LHCN-M2 (cell line): ENCODE measurements at regions not wholly inside any gene's neighbourhood (a gene's known extent, or its start where the extent isn't known, plus 50 kb on each side); places are given as distances from the start of the nearest gene placed in this dataset.

Experiments used
- DNase-seq: peaks from one replicate; pipeline ENCODE4 v3.0.0-alpha.2; 2012; ENCODE audit warnings: low read depth

DNA sequence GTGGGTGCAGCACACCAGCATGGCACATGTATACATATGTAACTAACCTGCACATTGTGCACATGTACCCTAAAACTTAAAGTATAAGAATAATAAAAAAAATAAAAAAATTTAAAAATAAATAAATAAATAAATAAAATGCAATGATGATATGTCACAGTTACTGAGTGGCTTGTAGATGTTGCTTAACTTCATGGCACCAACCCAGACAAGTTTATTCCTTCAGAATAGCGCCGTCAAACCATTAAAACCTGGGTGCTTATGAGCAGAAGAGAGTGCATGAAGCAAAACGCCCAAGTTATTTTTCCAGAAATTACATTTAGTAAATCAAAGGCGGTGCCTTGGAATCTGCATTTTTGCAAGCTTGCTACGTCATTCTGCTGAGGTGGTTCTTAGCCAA, 417.9 kb downstream of the AEBP2 start:
- no peak for DNase-seq

DNA sequence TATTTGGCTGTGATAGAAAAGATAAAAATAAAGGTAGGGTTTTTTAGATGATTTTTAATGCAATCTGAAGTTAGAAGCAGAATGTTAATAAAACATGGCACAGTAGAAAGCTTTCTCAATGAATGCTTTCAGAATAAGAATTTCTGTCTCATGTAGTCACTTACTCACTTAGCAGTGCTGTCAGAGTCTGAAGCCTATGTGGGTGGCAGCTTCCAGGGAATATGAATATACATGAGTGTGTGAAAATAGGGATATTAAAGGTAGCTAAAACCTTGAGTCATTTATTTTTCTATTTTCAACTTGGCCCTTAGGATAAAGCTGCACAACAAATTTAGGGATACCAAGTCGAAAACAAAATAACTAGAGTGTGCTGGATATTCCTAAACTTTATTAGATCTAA, 427.9 kb downstream of the AEBP2 start:
- no peak for DNase-seq

DNA sequence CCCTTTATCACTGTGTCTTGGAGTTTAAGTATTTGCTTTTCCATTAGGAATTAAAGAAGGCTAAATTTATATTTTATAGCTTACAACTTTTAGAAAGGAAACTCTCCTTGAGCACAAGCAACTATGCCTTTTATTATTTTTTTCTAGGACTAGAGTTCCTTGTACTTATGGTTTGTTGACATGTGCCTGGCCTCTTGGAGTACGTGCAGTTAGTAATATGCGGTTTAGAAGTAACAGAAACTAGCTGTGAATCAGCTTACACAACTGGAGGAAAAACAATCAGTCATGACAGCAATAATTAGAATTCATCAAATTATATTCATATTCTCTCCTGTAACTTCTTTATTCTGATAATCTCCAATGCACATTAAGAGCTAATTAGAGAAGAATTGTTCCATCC, 428.7 kb downstream of the AEBP2 start:
- peak; percentile 14 for DNase-seq

DNA sequence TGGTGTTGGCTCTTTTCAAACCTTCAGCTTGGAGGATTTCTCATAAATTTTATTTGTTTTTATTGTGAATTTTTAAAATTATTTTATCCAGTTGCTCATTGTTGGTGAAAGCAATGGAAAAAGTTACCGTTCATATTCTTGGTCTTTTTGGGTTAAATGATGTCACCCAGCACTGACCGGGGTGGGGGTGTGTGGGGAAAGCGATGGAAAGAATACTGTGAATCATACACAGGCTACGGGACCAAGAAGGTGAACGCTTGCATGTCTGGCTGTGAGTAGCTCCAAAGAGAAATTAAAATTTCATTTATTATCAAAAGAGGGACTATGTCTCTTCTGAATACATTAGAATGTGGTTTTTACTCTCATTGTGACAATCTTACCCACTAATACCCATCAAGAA, 430.1 kb downstream of the AEBP2 start:
- no peak for DNase-seq

DNA sequence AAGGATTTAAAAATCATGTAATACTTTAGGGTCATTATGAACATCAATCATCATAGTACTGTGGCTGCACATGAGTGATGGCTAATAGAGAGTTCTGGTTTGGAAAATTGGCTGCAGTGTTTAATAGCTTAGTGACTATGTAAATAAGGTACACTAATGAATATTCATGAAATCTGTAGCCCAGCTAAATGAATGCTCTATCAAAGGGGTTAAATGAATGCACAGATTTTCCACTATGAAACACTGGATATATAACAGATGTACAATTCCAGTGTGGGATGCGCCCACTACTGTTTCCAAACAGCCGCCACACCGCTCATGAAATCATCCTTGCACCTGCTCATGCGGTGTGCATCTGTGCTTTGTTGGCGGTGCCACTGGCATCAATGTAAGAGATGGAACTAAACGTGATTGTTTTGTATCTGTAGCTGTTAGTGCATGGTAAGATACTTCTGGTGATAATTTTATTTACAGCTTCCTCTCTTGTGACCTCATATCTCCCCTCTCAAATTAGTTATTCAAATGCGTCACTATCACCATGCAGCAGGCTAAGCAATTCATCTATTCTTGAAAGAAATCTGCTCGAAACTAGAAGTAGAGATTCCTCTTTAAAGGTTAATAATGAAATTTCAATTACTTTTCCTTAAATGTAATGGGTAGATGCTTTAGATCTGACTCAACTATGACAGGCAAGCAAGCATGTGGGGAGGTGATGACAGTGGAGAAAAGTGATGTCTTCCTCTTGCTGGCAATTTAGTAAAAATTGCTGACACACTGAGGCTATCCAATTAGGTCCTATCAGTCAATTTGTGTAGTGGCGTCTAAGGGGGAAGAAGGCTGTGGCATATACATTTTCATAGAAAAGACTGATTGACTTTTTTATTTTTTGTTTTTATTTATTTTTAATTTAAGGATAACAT, 433.6 kb downstream of the AEBP2 start:
- DNase-seq, result no peak

DNA sequence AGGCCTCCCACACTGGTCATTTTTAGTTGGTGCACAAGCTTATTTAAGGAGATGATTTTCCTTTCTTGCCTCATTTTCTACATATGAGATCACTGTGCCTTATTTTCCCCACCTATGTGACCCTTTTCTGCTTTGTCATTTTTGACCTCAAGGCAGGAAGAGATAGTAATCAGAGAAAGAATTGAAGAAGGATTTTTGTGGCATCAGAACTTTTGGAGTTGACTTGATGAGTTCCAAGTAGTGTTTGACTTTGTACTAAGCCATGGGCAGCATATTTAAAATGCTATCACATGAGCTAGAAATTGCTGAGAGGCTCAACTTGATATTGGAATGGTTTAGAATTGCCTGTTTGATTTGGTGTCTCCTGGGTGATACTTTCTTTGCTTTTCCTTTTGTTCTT, 440.8 kb downstream of the AEBP2 start:
- no peak for DNase-seq

DNA sequence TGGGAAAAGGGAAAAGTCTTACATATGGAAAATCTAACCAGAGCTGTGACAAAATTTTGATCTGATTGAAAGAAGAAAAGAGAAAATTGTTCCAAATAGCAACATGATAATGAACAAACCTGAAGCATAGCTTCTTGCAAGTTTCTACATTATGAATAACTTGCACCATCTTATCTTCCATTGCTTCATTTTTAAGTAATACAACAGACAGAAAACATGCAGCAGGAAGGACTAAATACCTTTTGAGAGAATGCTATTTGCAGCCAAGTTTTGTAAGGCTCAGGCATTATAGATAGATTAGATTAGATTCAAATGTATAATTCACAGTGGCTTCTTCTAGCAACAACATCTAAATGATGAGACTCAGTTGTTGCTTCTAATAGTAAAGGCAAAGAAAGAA, 441.4 kb downstream of the AEBP2 start:
- DNase-seq, result no peak

DNA sequence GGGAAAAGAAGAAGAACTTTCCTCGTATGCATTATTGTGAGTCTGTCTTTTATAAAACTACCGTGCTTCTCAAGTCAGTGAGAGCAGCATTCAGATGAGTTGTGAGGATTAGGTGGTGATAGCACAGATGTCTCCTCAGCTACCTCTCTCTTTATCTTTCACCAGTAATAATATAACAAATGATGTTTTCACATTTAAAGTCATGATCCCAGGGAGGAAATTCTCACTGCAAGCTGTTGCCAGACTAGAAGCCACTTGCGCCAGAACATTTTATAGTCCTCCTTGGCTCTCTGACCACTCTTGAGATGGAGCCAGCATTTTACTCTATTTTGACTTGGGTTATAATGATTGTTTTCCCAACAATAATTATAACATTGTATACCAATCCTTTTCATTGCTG, 443.1 kb downstream of the AEBP2 start:
- no peak for DNase-seq

DNA sequence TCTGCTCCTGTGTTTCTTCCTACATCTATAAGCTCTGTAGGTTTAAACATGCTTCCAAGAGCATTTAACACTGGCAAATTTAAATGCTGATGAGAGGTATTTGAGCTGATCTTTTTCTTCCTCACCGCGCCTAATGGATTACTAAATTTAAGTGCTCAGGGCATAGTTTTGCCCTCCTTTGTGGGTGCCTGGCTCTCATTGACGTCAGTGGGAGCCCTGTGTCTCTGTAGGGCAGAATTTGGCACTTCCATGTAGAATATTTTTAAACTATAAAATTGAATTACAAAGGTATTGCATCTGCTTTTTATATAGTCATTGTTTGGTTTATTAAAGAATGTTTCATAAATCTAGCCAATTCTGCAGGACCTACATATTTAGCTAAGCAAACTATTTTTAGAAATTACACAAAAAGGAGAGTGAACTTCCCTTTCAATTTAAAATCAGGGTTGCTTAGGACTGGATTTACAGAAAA, 444.8 kb downstream of the AEBP2 start:
- no peak for DNase-seq

DNA sequence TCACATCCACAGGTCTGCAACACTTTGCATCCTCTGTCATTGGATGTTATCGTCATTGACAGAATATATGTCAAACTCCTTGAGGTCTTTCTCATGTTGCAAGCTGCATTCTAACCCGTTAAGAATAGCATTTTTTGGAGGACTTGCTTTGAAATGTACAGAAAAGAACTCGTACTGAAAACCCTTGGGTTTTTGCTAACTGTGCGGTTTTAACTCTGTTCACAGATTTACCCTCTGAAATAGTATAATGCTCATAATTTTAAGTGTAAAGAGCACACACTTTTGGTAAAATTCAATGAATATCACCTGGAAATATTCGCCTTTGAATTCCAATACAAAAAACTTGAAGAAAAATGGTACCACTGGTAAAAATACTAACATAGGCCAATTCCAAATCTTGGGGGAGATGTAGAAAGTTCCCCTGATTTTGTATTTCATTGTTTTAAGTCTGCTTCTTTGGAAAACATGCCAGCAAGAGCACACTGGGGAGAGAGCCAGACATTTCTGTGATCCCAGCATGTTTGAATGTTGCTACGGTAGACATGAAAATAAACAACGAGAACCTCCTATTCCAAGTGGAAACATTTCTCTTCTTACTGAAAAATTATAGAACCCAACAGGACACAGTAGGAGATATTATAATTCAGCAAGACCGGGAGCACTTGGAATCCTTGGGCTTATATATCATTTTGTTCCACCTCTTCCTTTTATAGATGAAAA, 446.0 kb downstream of the AEBP2 start:
- DNase-seq, result no peak

DNA sequence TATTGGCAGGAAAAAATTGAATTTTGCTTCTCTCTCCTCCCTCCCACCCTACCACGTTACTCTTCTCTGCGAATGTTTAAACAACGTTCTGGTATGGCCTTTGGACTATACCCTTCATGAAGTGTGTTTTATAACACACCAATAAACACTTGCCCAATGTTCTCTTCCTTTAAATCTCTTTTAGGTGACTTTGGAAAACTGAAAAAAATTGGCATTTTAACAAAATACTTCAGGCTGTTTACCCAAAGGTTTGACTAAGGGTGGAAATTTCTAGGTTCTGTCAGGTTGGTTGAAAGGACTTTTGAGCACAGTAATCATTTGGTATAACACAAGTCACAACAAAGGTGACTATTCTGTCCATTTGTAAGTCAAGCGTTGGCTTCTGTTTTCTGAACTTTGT, 446.8 kb downstream of the AEBP2 start:
- no peak for DNase-seq

DNA sequence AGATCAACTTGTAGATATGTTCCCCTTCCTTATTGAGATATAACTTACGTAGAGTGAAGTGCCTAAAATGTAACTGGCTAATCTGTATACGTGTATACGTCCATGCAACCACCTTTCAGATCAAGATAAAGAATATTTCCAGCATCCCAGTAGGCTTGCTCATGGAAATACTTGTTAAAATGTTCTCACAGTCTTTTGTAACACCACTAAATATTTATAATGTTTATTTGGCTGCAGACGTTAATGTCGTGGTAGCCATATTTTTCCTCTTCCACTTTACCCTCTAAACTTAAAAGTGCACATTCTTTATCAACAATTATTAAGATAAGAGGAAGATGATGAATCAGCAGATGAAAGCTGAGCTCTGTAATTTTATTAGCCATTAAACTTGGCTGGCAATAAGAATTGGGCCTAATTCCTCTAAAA, 447.4 kb downstream of the AEBP2 start:
- DNase-seq, result no peak

DNA sequence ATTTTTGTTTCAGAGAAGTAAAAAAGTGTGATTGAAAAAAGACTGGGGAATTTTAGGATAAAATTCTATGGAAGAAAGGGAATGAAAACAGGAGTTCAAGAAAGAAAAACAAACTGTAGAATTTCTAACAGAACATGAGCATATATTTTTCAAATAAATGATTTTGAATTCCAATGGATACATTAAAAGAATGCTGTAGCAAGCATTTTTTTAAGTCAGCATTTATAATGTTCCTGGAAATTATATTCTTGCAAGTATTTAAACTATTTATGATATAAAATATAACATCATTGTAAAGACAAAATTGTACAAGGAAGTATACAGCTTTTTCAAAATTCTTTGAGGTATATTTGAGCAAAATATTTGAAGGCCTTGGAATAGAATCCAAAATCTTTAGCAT, 450.7 kb downstream of the AEBP2 start:
- no peak for DNase-seq

DNA sequence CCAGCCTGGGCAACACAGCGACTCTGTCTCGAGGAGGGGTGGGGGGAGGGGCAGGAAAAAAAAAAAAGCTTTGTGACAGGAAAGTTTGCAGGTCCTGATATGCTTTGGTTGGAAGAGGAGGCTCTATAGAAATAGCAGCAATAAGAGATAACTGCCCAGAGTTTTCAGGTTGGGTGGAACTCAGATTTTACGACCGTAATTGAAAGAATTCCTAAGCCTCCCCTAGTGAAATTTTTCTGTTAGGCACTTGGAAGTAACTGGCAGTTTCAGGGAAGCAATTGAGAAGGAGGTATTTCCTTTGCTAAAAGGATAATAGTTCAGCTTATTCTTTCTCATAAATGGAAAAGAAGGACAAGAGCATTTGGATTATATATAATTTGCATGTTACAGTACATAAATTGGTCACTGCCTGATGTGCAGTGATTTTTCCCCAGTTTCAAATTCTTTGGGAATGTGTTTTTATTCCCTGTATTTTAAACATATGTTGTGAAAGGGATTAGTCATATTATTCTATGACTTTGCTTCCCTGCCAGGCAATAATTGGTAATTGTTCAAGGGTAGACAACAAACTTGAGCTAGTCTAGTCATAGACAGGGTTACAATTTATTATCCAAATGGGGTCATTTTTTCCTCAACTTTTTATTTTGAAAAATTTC, 452.8 kb downstream of the AEBP2 start:
- DNase-seq, result no peak

DNA sequence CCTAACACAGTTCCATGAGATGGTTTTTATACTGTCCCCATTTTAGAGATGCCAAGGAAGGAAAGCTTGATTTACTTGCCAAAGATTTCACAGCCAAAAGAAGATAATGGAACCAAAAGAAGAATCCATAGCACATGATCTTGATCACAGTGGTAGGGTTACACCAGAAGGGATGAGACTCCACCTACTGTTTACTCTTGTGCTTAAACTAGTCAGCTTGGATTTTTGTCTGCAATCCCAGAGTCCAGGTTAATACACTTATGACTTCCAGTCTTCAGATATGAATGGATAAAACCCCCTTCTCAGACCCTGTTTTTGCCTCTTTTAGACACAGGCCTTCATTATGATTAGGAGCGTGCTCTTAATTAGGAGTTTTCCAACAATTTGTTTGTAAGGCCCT, 454.2 kb downstream of the AEBP2 start:
- peak; percentile 41 for DNase-seq

DNA sequence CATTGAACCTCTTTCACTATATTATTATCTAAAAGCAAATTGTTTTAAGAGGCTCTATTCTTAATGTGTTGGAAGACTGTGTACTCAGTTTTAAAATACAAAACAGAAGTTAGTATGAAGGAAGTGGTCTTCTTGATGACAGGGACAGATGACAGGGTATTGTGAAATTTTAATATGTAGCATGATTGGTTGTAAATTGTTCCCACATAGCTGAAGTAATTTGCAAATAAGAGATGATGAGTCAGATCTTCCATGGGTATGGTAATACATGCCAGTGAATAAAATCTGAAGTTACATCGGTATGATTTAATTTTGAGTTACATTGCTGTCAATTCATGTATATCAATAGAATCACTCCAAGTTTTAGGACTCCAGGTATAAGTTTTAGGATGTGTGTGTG, 454.8 kb downstream of the AEBP2 start:
- DNase-seq, result peak; percentile 25

DNA sequence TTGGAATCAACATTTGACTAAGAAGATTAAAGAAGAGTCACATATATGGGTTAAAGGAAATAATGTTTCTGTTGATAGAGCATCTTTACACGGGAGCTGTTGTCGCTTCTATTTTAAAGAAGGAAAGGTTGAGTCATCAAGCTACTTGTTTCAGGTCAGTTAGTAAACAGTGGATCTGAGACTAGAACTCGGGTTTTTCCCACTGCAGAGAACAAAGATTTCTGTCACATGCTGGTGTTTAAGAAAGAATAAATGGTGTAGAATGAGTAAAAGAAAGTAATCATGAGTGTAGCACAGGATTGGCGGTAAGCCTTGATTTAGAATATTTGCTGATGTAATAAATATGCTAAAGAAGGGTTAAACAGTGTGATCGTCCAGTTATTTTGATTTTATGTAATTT, 455.5 kb downstream of the AEBP2 start:
- no peak for DNase-seq

DNA sequence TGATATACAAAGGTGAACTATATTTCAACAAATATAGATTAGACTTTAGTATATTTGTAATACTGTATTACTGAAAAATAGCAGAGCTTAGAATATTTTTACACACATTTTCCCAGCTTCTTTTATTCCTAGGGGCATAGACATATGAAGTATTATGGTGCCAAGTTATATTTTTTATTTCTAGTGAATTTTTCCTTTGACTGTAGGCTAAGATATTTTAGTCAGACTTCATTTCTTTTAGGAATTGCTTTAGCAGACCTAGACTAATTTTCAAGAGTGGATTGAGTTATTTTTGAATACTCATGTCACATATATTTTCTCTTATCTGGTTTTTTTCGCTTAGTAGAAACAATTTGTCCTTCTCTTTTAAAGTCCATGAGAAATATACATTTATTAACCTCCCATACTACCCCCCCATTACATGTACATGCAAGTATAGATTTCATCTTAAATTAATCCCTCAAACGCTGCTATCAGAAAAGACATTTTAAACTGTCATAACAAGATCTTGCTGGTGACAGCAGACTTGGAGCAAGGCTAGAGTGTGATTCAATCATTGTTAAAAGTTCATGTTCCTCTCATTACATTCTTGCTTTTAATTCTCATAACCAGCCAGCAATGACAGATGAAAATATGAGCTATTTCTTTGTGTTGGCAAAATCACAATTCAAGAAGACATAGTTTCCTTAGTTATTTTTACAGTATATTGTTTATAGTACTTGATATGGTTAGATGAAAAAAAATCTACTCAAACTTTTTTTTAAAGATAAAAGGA, 456.1 kb downstream of the AEBP2 start:
- DNase-seq, result no peak

DNA sequence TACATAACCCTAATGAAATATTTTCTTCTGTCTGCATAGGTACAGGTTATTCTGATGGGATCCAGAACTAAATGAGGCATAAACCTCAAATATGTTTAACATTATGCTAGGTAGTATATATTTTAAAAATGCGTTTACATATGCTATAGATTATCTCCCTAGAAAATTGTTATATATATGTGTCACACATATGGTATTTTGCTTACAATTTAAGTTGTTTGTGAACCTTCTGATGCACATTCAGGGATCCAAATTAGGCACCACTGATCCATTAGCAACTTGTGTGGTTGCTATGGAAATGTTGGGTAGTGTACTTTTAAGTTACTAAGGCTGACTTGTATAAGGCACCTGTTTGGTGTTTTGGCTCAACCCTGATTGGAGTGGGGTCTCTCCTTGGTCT, 456.7 kb downstream of the AEBP2 start:
- no peak for DNase-seq

DNA sequence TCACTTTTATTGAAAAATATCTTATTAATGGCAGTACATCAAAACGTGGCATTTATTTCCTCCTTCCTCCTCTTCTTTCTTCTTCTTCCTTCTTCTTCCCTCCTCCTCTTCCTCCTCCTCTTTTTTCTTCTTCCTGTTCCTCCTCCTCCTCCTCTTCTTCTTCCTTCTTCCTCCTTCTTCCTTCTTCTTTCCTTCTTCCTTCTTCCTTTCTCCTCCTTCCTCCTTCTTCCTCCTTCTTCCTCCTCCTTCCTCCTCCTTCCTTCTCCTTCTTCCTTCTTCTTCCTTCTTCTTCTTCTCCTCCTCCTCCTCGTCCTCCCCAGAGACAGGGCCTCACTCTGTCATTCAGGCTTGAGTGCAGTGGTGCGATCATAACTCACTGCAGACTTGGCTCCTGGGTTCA, 457.2 kb downstream of the AEBP2 start:
- no peak for DNase-seq

DNA sequence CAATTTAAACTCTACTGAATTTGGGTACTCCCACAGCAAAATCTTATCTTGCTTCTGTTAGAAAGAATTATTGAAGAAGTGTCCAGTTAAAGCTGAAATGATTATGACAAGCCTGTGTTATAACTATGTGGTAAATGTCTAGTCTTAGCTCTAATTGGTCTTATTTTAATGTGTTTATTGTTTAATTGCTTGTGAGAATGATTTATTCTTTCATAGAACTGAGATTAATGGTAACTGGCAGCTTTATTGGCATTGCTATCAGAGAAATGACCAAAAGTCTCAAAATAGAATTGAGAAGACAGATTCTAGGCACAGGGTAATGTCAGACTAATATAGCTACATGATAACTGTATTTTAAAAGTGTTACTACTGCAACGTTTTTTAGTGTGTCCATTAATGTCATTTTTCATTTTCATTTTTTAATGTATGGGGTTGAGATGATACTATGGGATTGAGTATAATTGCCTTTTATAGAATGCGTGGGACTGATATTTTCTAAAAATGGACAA, 458.7 kb downstream of the AEBP2 start:
- no peak for DNase-seq
